GM20000 (cell line): ENCODE measurements at regions not wholly inside any gene's neighbourhood (a gene's known extent, or its start where the extent isn't known, plus 50 kb on each side); places are given as distances from the start of the nearest gene placed in this dataset.

Experiments
- DNase-seq: peaks from one replicate; pipeline ENCODE4 v3.0.0; 2012; ENCODE audit warnings: low spot score
- CTCF ChIP-seq: IDR thresholded peaks from 2 replicates; pipeline ENCODE4 v1.5.1; 2012; ENCODE audit warnings: mild to moderate bottlenecking, control low read depth; ENCODE audit errors: extremely low read depth, missing control alignments

- no peak for TF ChIP-seq CTCF
- no peak for DNase-seq
These were observed 158.4 kb upstream of the PCBD1 start for GRCh38 chr10:71046747-71047146.

- DNase-seq: no peak
These were observed 160.7 kb upstream of the PCBD1 start for GRCh38 chr10:71048971-71049615.

GRCh38 chr10:71049994-71050393 lies 161.6 kb upstream of the PCBD1 start:
- no peak for TF ChIP-seq CTCF
- DNase-seq: no peak

More at GRCh38 chr10:71048971-71049615, 160.7 kb upstream of the PCBD1 start:
- TF ChIP-seq CTCF: no peak

GRCh38 chr10:71052076-71052660 lies 160.2 kb upstream of the UNC5B start:
- DNase-seq: no peak
- no peak for TF ChIP-seq CTCF

- no peak for DNase-seq
- no peak for TF ChIP-seq CTCF
These were observed 159.7 kb upstream of the UNC5B start for GRCh38 chr10:71052708-71053107.

- no peak for TF ChIP-seq CTCF
- no peak for DNase-seq
These were observed 159.0 kb upstream of the UNC5B start for GRCh38 chr10:71053169-71053895.

- no peak for DNase-seq
- TF ChIP-seq CTCF: no peak
These were observed 154.1 kb upstream of the UNC5B start for GRCh38 chr10:71058308-71058707.
